ENCODE measurements at regions not wholly inside any gene's neighbourhood (a gene's known extent, or its start where the extent isn't known, plus 50 kb on each side); places are given as distances from the start of the nearest gene placed in this dataset.

GRCh38 chr3:59264366-59264765 is 214.5 kb upstream of the CFAP20DC start:
- WGBS, 10 experiments, result 60 to 100% (median 80%) methylated on average over 1 to 2 of the region's 2 CpGs; no CpG with 5 or more reads in 2 of the 10 experiments
- in situ Hi-C loops (cut with MboI; ENCODE audit: low pct_unique_long_range_greater_than_20kb in 2 of 9, low sequenced_read_pairs in 9 of 9, unreplicated experiment in 9 of 9), result no loop called here
- peaks cover 0 to 3% of the 10 kb centered on the region in 2 donors for H3K4me1 ChIP-seq (replicated peaks in 1 of 2)
- no peak overlapping the region for H3K4me3 ChIP-seq
- ATAC-seq (replicated peaks in 6 of 8), result no peak
- H3K27ac ChIP-seq, result no peak overlapping the region

- H3K27ac ChIP-seq, result no peak overlapping the region
- in situ Hi-C loops (cut with MboI; ENCODE audit: low pct_unique_long_range_greater_than_20kb in 2 of 9, low sequenced_read_pairs in 9 of 9, unreplicated experiment in 9 of 9), result no loop called here
- 0 to 100% (median 88%) methylated on average over 1 to 2 of the region's 3 CpGs; no CpG with 5 or more reads in 3 of the 10 experiments for WGBS, 10 experiments
- H3K4me3 ChIP-seq, result no peak overlapping the region
- H3K4me1 ChIP-seq (replicated peaks in 1 of 2), result peaks cover 0 to 3% of the 10 kb centered on the region in 2 donors
- ATAC-seq (replicated peaks in 6 of 8), result peak in 1 of 8 experiments; percentile 73
Observed at GRCh38 chr3:59263152-59263551, 213.3 kb upstream of the CFAP20DC start.

DNA sequence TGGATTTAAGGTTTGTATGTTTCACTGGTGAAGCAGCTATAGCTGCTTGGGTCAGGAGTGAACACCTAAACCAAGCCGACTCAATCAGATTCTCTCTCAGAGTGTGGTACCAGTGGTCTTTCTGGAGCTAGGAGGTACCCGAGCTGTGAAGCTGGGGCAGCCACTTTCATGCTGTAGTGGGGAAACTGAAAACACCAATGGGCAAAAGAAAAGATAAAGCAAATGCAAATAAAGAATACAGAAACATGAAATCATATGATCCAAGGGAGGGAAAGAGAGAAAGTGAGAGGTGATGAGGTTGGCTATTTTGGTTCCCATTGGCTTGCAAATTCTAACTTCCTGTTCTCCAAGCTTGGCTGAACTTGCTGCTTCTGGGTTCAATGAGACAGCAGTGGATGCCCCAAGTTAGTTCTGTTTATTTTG is 212.3 kb upstream of the CFAP20DC start:
- no peak for ATAC-seq (replicated peaks in 6 of 8)
- 29 to 100% (median 87%) methylated on average over 1 to 2 of the region's 2 CpGs; no CpG with 5 or more reads in 2 of the 10 experiments for WGBS, 10 experiments
- Histone ChIP-seq H3K27ac (no peak overlapping the region), H3K4me1 (replicated peaks in 1 of 2) (no peaks in the 10 kb centered on the region), H3K4me3 (no peak overlapping the region)
- in situ Hi-C loops (cut with MboI; ENCODE audit: low pct_unique_long_range_greater_than_20kb in 2 of 9, low sequenced_read_pairs in 9 of 9, unreplicated experiment in 9 of 9), result no loop called here

DNA sequence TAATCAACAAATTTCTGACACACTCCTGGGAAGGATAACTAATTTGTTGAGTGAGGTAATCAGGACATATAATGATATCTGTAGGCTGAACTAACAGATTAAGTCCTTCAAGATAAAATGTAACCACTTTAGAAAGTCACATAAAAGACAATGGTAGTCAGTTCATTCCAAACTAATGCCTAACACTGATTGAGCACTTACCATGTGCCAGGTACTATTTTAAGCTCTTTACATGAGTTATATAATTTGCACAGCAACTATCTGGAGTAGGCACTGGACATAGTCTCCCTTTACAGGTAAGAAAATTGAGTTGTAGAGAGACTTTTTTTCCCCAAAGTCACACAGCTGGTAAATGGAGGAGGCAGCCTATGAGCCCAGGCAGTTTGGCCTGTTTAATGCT is 211.2 kb upstream of the CFAP20DC start:
- Histone ChIP-seq H3K4me3 (no peak overlapping the region), H3K27ac (no peak overlapping the region), H3K4me1 (replicated peaks in 1 of 2) (no peaks in the 10 kb centered on the region)
- no peak for ATAC-seq (replicated peaks in 6 of 8)
- in situ Hi-C loops (cut with MboI; ENCODE audit: low pct_unique_long_range_greater_than_20kb in 2 of 9, low sequenced_read_pairs in 9 of 9, unreplicated experiment in 9 of 9), result no loop called here

DNA sequence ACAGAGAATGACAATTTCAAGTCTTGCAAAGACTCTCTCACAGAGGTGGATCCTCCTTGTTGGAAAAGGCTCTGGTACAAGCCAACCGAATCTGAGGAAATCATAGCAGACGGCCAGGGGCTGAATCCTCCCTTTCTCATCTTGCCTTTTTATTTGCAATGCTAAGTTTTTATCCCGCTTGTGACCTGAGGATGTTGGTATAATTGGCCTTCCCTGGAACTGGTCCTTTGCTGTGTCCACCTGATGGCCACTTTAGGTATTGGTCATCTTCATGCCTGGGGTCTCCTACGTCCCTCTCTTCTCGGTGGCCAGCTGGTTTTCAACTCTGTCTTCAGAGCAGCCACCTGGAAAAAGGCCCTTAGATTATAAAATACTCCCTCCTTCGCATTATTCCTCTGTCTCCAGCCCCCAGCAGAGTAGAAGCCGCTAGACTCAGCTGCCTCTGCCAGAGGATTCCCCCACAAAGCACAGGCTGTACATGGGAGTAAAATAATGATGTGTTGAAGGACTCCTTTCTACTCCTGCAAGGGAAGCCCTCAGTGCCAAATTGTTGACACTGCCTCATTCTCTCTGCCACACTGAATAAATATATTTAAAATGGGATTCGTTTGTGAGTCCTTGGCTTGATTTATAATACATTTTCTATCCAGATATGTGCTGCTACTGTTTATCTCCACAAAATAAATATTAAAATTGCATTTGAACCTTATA is 208.9 kb upstream of the CFAP20DC start:
- H3K4me1 ChIP-seq (replicated peaks in 1 of 2), result peaks cover 0 to 7% of the 10 kb centered on the region in 2 donors
- peak in 4 of 8 experiments; percentile 50 to 78 (median 66) for ATAC-seq (replicated peaks in 6 of 8)
- H3K4me3 ChIP-seq, result no peak overlapping the region
- in situ Hi-C loops (cut with MboI; ENCODE audit: low pct_unique_long_range_greater_than_20kb in 2 of 9, low sequenced_read_pairs in 9 of 9, unreplicated experiment in 9 of 9), result no loop called here
- 35 to 95% (median 81%) methylated on average over 1 to 7 of the region's 8 CpGs; no CpG with 5 or more reads in 1 of the 10 experiments for WGBS, 10 experiments
- no peak overlapping the region for H3K27ac ChIP-seq

DNA sequence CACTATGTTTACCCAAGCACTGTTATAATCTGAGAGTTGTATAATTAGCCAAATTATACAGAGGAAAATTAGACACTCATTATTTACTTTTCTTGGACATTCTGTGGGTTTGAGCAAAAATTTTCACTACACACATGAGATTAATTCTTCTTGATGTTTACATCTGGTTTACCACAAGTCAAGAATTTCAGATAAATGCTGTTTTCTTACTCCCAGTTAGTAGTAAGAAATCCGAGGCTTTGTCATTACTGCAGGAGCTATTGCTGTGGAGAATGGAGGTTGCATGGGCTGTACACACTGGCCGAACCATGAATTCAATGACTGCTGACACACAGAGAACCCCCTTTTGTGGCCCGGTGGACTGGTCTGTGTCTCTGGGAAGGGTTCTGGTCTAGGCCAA is 207.7 kb upstream of the CFAP20DC start:
- in situ Hi-C loops (cut with MboI; ENCODE audit: low pct_unique_long_range_greater_than_20kb in 2 of 9, low sequenced_read_pairs in 9 of 9, unreplicated experiment in 9 of 9), result no loop called here
- Histone ChIP-seq H3K4me1 (replicated peaks in 1 of 2) (peaks cover 0 to 7% of the 10 kb centered on the region in 2 donors), H3K4me3 (no peak overlapping the region), H3K27ac (no peak overlapping the region)
- no peak for ATAC-seq (replicated peaks in 6 of 8)
- 0 to 100% (median 85%) methylated on average over 1 to 3 of the region's 3 CpGs; no CpG with 5 or more reads in 3 of the 10 experiments for WGBS, 10 experiments

GRCh38 chr3:59256230-59256629 is 206.4 kb upstream of the CFAP20DC start:
- WGBS, 10 experiments, result 67 to 100% methylated on average over 1 of the region's 1 CpG; no CpG with 5 or more reads in 8 of the 10 experiments
- peak in 1 of 8 experiments; percentile 65 for ATAC-seq (replicated peaks in 6 of 8)
- in situ Hi-C loops (cut with MboI; ENCODE audit: low pct_unique_long_range_greater_than_20kb in 2 of 9, low sequenced_read_pairs in 9 of 9, unreplicated experiment in 9 of 9), result no loop called here

GRCh38 chr3:59254976-59255375 is 205.2 kb upstream of the CFAP20DC start:
- no peak overlapping the region for H3K4me3 ChIP-seq
- no peak overlapping the region for H3K27ac ChIP-seq
- WGBS, 10 experiments, result 17 to 100% (median 90%) methylated on average over 1 to 3 of the region's 3 CpGs
- in situ Hi-C loops (cut with MboI; ENCODE audit: low pct_unique_long_range_greater_than_20kb in 2 of 9, low sequenced_read_pairs in 9 of 9, unreplicated experiment in 9 of 9), result no loop called here
- no peak for ATAC-seq (replicated peaks in 6 of 8)
- peaks cover 15 to 22% of the 10 kb centered on the region in 2 donors for H3K4me1 ChIP-seq (replicated peaks in 1 of 2)

More at GRCh38 chr3:59256230-59256629, 206.4 kb upstream of the CFAP20DC start:
- Histone ChIP-seq H3K4me3 (no peak overlapping the region), H3K4me1 (replicated peaks in 1 of 2) (peaks cover 3 to 9% of the 10 kb centered on the region in 2 donors), H3K27ac (no peak overlapping the region)

DNA sequence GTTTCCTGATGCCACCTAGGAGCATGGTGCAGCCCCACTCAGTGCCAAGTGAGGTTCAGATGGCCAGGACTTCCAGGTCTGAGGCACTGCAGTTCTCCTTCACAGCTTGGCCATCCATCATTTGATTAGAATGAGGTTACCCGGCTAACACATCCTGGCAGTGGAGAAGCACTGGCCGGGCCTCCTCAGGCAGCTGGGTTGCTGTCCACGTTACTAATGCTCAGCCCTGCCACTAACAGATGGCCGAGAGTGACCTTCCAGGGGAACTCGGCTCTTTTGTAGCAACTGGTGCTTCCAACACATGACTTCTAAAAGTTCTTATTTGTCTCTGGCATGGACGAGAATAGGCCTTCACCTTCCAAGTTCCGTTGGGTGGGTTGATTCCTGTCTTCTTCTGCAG is 204.6 kb upstream of the CFAP20DC start:
- peak in 1 of 8 experiments; percentile 9 for ATAC-seq (replicated peaks in 6 of 8)
- Histone ChIP-seq H3K4me1 (replicated peaks in 1 of 2) (peaks cover 21 to 27% of the 10 kb centered on the region in 2 donors), H3K27ac (no peak overlapping the region), H3K4me3 (no peak overlapping the region)
- WGBS, 10 experiments, result 15 to 100% (median 71%) methylated on average over 2 to 6 of the region's 7 CpGs
- in situ Hi-C loops (cut with MboI; ENCODE audit: low pct_unique_long_range_greater_than_20kb in 2 of 9, low sequenced_read_pairs in 9 of 9, unreplicated experiment in 9 of 9), result no loop called here

- Histone ChIP-seq H3K27ac (no peak overlapping the region), H3K4me3 (no peak overlapping the region), H3K4me1 (replicated peaks in 1 of 2) (peaks cover 29 to 34% of the 10 kb centered on the region in 2 donors)
- in situ Hi-C loops (cut with MboI; ENCODE audit: low pct_unique_long_range_greater_than_20kb in 2 of 9, low sequenced_read_pairs in 9 of 9, unreplicated experiment in 9 of 9), result no loop called here
- 44 to 100% (median 100%) methylated on average over 1 of the region's 2 CpGs; no CpG with 5 or more reads in 6 of the 10 experiments for WGBS, 10 experiments
- no peak for ATAC-seq (replicated peaks in 6 of 8)
Observed at GRCh38 chr3:59253523-59253922, 203.7 kb upstream of the CFAP20DC start.

DNA sequence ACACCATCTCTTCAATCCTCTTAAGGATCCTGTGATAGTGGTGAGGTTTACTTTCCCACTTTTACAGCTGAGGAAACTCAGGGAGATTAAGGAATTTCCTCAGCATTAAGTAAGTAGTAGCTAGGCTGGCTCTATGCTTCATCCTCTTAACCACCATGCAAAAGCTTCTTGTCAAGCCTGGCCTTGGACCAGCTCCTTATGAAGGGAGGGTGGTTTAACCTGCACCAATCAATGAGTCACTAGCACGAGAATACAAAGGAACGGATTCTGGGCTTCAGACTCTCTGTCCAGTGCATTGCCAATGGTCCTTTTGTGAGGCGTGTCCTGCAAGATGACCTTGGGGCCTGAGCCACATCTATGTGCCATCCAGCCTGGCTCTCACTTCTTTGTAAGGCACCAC is 202.0 kb upstream of the CFAP20DC start:
- in situ Hi-C loops (cut with MboI; ENCODE audit: low pct_unique_long_range_greater_than_20kb in 2 of 9, low sequenced_read_pairs in 9 of 9, unreplicated experiment in 9 of 9), result no loop called here
- Histone ChIP-seq H3K27ac (no peak overlapping the region), H3K4me1 (replicated peaks in 1 of 2) (peaks cover 30 to 35% of the 10 kb centered on the region in 2 donors), H3K4me3 (no peak overlapping the region)
- no peak for ATAC-seq (replicated peaks in 6 of 8)
- 83 to 100% (median 87%) methylated on average over 1 to 3 of the region's 3 CpGs; no CpG with 5 or more reads in 3 of the 10 experiments for WGBS, 10 experiments

GRCh38 chr3:59250600-59250999 is 200.8 kb upstream of the CFAP20DC start:
- in situ Hi-C loops (cut with MboI; ENCODE audit: low pct_unique_long_range_greater_than_20kb in 2 of 9, low sequenced_read_pairs in 9 of 9, unreplicated experiment in 9 of 9), result no loop called here
- Histone ChIP-seq H3K4me3 (no peak overlapping the region), H3K4me1 (replicated peaks in 1 of 2) (peaks cover 43 to 45% of the 10 kb centered on the region in 2 donors), H3K27ac (no peak overlapping the region)
- ATAC-seq (replicated peaks in 6 of 8), result no peak

GRCh38 chr3:59249698-59250361 is 200.0 kb upstream of the CFAP20DC start:
- in situ Hi-C loops (cut with MboI; ENCODE audit: low pct_unique_long_range_greater_than_20kb in 2 of 9, low sequenced_read_pairs in 9 of 9, unreplicated experiment in 9 of 9), result no loop called here
- no peak overlapping the region for H3K27ac ChIP-seq
- no peak overlapping the region for H3K4me3 ChIP-seq
- peaks cover 51% of the 10 kb centered on the region in 2 donors for H3K4me1 ChIP-seq (replicated peaks in 1 of 2)
- WGBS, 10 experiments, result 5 to 70% (median 57%) methylated on average over 2 to 5 of the region's 6 CpGs; no CpG with 5 or more reads in 2 of the 10 experiments
- peak in 7 of 8 experiments; percentile 30 to 82 (median 50) for ATAC-seq (replicated peaks in 6 of 8)

Data from motor neuron (in vitro differentiated cells).